Keratinocyte (primary cell): ENCODE measurements at regions not wholly inside any gene's neighbourhood (a gene's known extent, or its start where the extent isn't known, plus 50 kb on each side); places are given as distances from the start of the nearest gene placed in this dataset.

ENCODE experiments used
- EZH2 ChIP-seq: IDR thresholded peaks from one replicate; pipeline ENCODE4 v1.6.1; 2012; ENCODE audit warnings: inconsistent platforms, mild to moderate bottlenecking, low read length, moderate library complexity
- TF ChIP-seq, protein P1 (sequence below), 3 experiments: IDR thresholded peaks in 1 of 3; conservative IDR thresholded peaks in 1 of 3; optimal IDR thresholded peaks in 1 of 3; 2 replicates in 2 of 3; 3 replicates in 1 of 3; pipeline versions ENCODE3 to v1.5.1; 2011; ENCODE audit warnings: low read length in 3 of 3, mild to moderate bottlenecking in 3 of 3, moderate library complexity in 2 of 3, control low read depth in 1 of 3, inconsistent platforms in 1 of 3; ENCODE audit not compliant: insufficient read depth in 2 of 3; ENCODE audit errors: extremely low read depth in 1 of 3

DNA sequence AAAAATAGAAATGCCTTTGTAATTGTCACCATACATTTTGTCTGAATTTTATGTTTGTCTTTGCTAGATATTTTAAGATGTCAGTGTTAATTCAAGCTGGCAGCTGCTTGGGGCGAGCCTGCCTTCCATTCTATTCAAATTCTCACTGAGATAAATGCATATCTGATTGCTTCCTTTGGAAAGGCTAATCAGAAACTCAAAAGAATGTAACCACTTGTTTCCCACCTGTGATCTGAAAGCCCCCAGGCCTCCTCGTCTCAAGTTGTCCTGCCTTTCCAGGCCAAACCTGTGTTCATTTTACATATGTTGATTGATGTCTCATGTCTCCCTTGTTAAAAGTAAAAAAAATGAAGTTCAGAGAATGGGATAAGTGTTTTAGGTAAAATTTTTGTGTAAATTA is 318.7 kb upstream of the TECRL start:
- TF ChIP-seq, protein P1, sequence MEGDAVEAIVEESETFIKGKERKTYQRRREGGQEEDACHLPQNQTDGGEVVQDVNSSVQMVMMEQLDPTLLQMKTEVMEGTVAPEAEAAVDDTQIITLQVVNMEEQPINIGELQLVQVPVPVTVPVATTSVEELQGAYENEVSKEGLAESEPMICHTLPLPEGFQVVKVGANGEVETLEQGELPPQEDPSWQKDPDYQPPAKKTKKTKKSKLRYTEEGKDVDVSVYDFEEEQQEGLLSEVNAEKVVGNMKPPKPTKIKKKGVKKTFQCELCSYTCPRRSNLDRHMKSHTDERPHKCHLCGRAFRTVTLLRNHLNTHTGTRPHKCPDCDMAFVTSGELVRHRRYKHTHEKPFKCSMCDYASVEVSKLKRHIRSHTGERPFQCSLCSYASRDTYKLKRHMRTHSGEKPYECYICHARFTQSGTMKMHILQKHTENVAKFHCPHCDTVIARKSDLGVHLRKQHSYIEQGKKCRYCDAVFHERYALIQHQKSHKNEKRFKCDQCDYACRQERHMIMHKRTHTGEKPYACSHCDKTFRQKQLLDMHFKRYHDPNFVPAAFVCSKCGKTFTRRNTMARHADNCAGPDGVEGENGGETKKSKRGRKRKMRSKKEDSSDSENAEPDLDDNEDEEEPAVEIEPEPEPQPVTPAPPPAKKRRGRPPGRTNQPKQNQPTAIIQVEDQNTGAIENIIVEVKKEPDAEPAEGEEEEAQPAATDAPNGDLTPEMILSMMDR (optimal IDR thresholded peaks at IDR 0.05 in 1 of 3, IDR thresholded peaks at IDR 0.05 in 1 of 3, conservative IDR thresholded peaks at IDR 0.05 in 1 of 3; ENCODE audit: extremely low read depth in 1 of 3, insufficient read depth in 2 of 3, low read length in 3 of 3), result no peak
- TF ChIP-seq EZH2, result no peak
